WI38 (cell line): ENCODE measurements at regions not wholly inside any gene's neighbourhood (a gene's known extent, or its start where the extent isn't known, plus 50 kb on each side); places are given as distances from the start of the nearest gene placed in this dataset.

Experiments used
- H3K4me3 ChIP-seq: 2 replicates; pipeline ENCODE4 v1.5.1; 2011; ENCODE audit warnings: low read depth, mild to moderate bottlenecking, control low read depth, low read length
- TF ChIP-seq, protein P1 (sequence below): IDR thresholded peaks from 2 replicates; pipeline ENCODE4 v1.5.1; 2012; ENCODE audit warnings: low read depth, mild to moderate bottlenecking, control low read depth, low read length

DNA sequence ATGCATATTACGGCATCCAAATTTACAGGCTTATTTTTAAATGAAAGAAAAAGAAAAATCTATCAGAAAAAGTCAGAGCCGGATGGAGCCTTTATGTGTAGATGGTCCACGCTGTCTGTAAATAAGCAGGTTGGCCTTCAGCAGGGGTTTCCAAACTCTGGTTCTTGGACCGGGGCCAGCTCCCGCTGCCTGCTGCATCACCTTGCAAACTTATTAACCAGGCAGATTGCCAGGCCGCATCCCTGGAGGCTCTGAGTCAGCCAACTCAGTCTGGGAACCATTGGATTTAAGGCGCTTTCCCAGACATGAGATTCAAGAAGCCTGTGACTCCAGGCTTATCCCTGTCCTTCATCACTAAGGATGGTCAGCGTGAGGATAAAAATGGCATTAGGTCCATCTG lies 212.4 kb downstream of the OPA1 start:
- H3K4me3 ChIP-seq: no peak overlapping the region
- TF ChIP-seq, protein P1, sequence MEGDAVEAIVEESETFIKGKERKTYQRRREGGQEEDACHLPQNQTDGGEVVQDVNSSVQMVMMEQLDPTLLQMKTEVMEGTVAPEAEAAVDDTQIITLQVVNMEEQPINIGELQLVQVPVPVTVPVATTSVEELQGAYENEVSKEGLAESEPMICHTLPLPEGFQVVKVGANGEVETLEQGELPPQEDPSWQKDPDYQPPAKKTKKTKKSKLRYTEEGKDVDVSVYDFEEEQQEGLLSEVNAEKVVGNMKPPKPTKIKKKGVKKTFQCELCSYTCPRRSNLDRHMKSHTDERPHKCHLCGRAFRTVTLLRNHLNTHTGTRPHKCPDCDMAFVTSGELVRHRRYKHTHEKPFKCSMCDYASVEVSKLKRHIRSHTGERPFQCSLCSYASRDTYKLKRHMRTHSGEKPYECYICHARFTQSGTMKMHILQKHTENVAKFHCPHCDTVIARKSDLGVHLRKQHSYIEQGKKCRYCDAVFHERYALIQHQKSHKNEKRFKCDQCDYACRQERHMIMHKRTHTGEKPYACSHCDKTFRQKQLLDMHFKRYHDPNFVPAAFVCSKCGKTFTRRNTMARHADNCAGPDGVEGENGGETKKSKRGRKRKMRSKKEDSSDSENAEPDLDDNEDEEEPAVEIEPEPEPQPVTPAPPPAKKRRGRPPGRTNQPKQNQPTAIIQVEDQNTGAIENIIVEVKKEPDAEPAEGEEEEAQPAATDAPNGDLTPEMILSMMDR: no peak

DNA sequence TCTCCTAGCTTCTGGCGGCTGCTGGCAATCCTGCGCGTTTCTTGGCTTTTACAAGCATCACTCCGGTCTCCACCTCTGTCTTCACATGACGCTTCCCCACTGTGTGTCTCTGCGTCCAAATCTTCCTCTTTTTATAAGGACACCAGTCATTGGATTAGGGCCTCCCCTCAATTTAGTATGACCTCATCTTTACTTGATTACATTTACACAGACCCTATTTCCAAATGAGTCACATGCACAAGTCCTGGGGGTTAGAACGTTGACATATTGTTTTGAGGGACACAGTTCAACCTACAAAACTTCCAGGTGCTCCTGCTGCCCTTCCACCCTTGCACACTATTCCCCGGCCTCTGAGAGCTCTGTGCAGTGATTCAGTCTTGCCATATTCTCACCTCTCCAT lies 215.3 kb downstream of the OPA1 start:
- TF ChIP-seq, protein P1: no peak
- no peak overlapping the region for H3K4me3 ChIP-seq

DNA sequence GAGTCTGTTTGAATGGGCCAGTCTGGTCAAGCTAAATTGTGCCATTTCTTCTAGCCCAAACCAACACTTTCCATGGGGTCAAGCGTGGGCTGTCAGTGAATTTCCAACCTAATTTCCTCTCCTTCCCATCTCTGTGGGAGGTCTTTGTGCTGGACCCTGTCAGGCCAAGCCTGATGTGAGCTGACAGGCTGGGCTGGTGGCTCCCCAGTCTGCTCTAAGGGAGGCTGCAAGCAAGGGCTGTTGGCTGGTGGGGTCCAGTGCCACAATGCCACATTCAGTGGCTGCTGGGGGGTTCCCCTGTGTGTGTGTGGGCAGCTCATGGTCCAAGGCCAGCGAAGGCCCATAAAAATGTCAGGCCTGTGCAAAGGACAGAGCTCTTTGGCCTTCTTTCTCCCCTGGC lies 216.1 kb downstream of the OPA1 start:
- H3K4me3 ChIP-seq: no peak overlapping the region
- TF ChIP-seq, protein P1: no peak

DNA sequence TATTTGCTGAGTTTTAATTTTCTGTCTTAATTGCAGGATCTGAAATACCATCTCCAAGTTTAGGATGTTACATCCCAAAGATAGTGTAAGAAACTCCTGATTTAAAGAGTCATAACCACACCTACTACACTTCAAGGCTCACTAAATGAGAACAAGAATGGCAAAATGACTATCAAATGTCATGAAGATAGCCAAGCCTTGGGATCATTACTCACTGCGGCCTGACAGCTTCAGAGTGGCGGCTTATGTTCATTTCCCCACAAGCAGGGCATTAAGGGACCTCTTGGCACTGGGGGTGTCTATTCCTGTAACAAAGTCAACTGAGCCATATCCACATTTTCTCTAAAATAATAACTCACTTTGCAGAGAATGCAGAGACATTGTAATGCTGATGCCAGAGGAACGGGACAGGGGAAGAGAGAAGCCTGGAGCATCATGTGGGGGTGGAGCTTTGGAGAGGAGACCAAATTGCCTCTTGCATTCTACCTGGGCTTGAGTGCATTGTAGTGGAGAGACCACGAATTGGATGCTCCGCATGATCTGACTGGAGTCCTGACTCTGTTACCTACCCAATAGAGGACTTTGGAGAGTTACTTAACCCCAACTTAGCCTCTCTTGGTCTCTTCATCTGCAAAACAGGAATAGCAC lies 219.2 kb downstream of the OPA1 start:
- TF ChIP-seq, protein P1: no peak
- no peak overlapping the region for H3K4me3 ChIP-seq

DNA sequence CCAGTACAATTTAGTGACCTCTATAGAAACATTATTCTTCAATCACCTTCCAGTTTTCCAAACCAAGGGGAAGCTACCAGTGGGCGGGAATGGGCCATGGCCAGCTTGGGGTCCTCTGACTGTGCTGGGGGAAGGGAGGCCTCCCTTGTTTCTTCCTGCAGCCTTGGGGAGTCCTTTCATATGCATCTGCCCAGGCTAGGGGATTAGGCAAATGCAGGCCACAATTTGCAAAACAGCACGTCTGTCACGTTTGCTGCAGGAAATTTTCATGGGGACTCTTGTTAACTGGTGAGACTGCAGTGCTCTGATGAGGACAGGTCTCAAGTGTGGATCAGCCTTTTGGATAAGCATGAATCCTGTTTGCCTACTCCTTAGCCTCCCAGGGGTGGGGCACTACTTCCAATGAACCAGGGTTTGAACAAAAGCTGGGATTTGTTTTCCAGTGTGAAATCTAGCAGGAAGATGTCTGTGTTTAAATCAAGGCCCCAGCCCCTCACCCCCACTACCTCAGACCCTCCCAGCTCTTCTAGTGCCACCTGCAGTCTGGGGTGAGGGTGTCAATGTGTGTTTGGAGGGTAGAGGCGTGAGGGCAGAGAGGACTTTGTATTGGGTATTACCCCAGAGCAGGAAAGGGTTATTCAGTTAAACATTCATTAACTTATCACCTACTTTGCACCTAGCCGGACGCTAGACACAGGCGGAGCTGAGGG lies 219.9 kb downstream of the OPA1 start:
- TF ChIP-seq, protein P1: no peak
- no peak overlapping the region for H3K4me3 ChIP-seq

DNA sequence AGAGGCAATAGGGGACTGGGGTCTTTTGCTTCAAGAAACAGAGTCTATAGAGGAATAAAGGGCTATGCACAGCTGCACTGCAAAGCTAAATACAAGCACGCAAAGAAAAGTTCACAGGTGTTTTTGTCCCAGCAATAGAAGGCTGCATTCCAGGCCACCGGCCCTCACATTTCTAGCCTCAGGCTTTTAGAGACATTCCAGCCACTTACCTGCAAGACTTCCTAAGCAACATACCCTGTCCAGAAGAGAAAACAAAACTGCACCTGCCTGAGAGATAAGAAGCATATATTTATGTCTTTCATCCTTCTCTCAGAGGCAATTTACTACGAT lies 220.5 kb downstream of the OPA1 start:
- TF ChIP-seq, protein P1: no peak
- H3K4me3 ChIP-seq: no peak overlapping the region

DNA sequence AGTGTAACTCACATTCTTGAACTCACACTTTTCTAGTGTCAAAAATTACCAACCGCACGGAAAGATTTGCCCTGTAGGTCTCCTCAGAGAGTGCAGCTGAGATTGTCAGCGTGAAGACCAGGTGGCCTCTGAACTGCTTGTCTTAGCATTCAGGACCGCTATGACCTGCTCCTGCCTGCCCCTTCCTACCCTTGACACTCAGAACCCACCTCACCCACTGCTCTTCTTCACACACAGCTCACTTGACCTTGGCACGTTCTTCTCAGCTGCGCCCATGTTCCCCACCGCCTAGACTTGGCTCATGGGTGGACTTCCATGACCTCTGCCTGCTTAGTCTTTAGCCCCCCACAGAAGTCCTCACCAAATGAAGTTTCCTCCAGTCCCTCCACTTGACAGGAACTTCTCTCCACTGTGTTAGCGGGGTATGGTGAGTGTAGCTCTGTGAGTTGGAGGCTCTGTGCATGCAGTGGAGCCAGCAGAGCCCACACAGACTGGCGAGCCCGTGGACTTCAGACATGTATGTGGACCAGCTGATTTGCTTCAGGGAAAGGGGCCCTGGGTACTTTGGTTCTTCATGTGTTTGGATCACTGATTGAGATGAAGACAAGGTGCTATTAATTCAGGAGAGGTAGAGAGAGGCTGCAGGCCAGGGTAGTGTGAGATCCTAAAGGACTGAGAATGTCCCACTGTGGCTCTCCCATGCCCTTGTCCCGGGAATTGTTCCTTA lies 221.3 kb downstream of the OPA1 start:
- no peak overlapping the region for H3K4me3 ChIP-seq
- TF ChIP-seq, protein P1: no peak
